BLaER1 (cell line): ENCODE measurements at regions not wholly inside any gene's neighbourhood (a gene's known extent, or its start where the extent isn't known, plus 50 kb on each side); places are given as distances from the start of the nearest gene placed in this dataset.

Source experiments
- H3K27ac ChIP-seq: shearing (Covaris generic); formaldehyde crosslinking; 2 replicates; pipeline ENCODE4 v1.8.1; 2022
- H3K27me3 ChIP-seq: shearing (Covaris generic); formaldehyde crosslinking; 2 replicates; pipeline ENCODE4 v1.8.1; 2022
- H3K36me3 ChIP-seq: shearing (Covaris generic); formaldehyde crosslinking; 2 replicates; pipeline ENCODE4 v1.8.1; 2022
- H3K4me1 ChIP-seq: shearing (Covaris generic); formaldehyde crosslinking; 2 replicates; pipeline ENCODE4 v1.8.1; 2022
- H3K4me2 ChIP-seq: shearing (Covaris generic); formaldehyde crosslinking; 2 replicates; pipeline ENCODE4 v1.8.1; 2022
- H3K4me3 ChIP-seq: shearing (Covaris generic); formaldehyde crosslinking; 2 replicates; pipeline ENCODE4 v1.8.1; 2022
- H3K9ac ChIP-seq: shearing (Covaris generic); formaldehyde crosslinking; 2 replicates; pipeline ENCODE4 v1.8.1; 2022
- H3K9me3 ChIP-seq: shearing (Covaris generic); formaldehyde crosslinking; 2 replicates; pipeline ENCODE4 v1.8.1; 2022
- H4K20me1 ChIP-seq: shearing (Covaris generic); formaldehyde crosslinking; 2 replicates; pipeline ENCODE4 v1.8.1; 2022
- Cebpa-rat ChIP-seq: shearing (Covaris generic); IDR thresholded peaks from 2 replicates; pipeline ENCODE4 v1.8.1; 2022

GRCh38 chr2:28694364-28694763, 57.3 kb upstream of the PPP1CB start:
- Histone ChIP-seq H3K27me3 (no peaks in the 10 kb centered on the region), H3K4me2 (no peak overlapping the region), H3K4me3 (no peak overlapping the region), H3K9ac (no peak overlapping the region), H3K36me3 (no peaks in the 10 kb centered on the region), H3K27ac (no peak overlapping the region), H3K4me1 (no peaks in the 10 kb centered on the region), H4K20me1 (no peaks in the 10 kb centered on the region), H3K9me3 (no peaks in the 10 kb centered on the region)
- TF ChIP-seq Cebpa-rat: no peak

DNA sequence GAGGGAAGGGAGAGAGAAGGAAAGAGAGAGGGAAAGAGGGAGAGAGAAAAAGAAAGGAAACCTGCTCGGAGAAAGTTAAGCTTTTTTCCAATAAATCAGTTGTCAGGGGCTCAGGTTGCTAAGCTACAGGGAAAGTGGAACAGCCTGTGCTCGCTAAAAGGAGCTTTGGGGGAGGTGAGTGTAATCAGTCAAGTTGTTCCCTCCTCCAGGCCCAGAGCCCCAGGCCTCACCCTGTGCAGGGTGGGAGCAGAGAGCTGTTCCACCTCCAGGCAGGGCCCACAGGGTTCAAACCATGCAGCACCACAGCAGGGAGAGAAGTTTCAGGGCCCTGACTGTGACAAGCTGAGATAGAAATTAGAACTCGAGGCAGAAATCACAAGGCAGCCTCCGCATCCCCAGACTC, 56.4 kb upstream of the PPP1CB start:
- no peak overlapping the region for H3K27ac ChIP-seq
- no peak for TF ChIP-seq Cebpa-rat
- H4K20me1 ChIP-seq: no peaks in the 10 kb centered on the region
- no peaks in the 10 kb centered on the region for H3K36me3 ChIP-seq
- no peaks in the 10 kb centered on the region for H3K9me3 ChIP-seq
- H3K4me2 ChIP-seq: no peak overlapping the region
- H3K4me1 ChIP-seq: no peaks in the 10 kb centered on the region
- no peaks in the 10 kb centered on the region for H3K27me3 ChIP-seq
- H3K4me3 ChIP-seq: no peak overlapping the region
- H3K9ac ChIP-seq: no peak overlapping the region

- no peak overlapping the region for H3K27ac ChIP-seq
- no peaks in the 10 kb centered on the region for H3K4me1 ChIP-seq
- no peak overlapping the region for H3K4me3 ChIP-seq
- no peak overlapping the region for H3K9ac ChIP-seq
- H4K20me1 ChIP-seq: no peaks in the 10 kb centered on the region
- H3K36me3 ChIP-seq: no peaks in the 10 kb centered on the region
- no peak for TF ChIP-seq Cebpa-rat
- no peaks in the 10 kb centered on the region for H3K27me3 ChIP-seq
- no peaks in the 10 kb centered on the region for H3K9me3 ChIP-seq
- H3K4me2 ChIP-seq: no peak overlapping the region
These were observed 55.4 kb upstream of the PPP1CB start for GRCh38 chr2:28696261-28696660.

DNA sequence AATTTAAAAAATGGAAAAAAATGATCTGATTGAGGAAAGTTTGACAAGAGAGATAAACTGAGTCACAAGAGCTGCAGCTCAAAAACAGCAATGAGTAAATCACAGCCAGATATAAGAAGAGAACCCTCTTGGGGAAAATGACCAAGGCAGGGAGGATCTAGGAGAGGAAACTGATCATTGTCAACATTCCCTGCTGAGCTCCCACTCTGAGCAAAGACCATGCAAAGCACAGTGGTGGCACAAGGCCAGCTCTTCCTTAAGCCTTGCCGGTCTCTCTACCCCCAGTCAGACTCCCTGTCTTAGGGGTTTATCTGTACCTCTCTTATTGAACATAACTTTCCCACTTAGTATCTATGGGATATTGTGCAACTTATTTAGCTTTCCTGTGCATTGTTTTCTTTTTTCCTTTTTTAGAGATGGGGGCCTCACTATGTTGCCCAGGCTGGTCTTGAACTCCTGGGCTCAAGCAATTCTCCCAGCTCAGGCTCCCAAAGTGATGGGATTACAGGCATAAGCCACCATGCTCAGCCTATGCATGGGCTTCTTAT, 54.0 kb upstream of the PPP1CB start:
- Histone ChIP-seq H4K20me1 (no peaks in the 10 kb centered on the region), H3K36me3 (no peaks in the 10 kb centered on the region), H3K4me2 (no peak overlapping the region), H3K4me1 (peaks cover 6% of the 10 kb centered on the region), H3K9me3 (no peaks in the 10 kb centered on the region), H3K4me3 (no peak overlapping the region), H3K9ac (no peak overlapping the region), H3K27me3 (no peaks in the 10 kb centered on the region), H3K27ac (no peak overlapping the region)
- TF ChIP-seq Cebpa-rat: peak; percentile 27; the same call in 1 of the 2 replicates

DNA sequence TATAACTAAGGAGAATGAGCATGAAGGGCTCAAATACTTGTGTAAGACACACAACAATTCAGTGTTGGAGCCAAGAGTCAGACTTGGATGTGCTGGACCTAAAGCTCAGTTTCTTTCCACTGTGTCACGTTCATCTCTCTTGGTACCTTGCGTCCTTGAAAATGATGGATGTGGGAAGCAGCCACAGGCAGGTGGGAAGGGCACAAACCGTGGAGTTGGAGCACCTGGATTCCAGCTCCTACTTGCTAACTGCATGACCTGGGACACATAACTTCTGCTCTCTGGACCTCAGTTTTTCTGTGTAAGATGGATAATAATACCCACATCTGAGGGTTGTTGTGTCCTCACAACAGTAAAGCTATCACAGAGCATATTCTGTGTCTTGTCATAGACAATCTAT, 53.1 kb upstream of the PPP1CB start:
- Histone ChIP-seq H3K9me3 (no peaks in the 10 kb centered on the region), H4K20me1 (no peaks in the 10 kb centered on the region), H3K4me3 (no peak overlapping the region), H3K27me3 (no peaks in the 10 kb centered on the region), H3K27ac (no peak overlapping the region), H3K36me3 (no peaks in the 10 kb centered on the region), H3K4me2 (no peak overlapping the region), H3K4me1 (peaks cover 14% of the 10 kb centered on the region), H3K9ac (no peak overlapping the region)
- no peak for TF ChIP-seq Cebpa-rat
